Left kidney (tissue), 1 donor: ENCODE measurements at regions not wholly inside any gene's neighbourhood (a gene's known extent, or its start where the extent isn't known, plus 50 kb on each side); places are given as distances from the start of the nearest gene placed in this dataset.

ENCODE experiments used
- DNase-seq: peaks from one replicate; pipeline ENCODE4 v3.0.0-alpha.2; 2013

DNA sequence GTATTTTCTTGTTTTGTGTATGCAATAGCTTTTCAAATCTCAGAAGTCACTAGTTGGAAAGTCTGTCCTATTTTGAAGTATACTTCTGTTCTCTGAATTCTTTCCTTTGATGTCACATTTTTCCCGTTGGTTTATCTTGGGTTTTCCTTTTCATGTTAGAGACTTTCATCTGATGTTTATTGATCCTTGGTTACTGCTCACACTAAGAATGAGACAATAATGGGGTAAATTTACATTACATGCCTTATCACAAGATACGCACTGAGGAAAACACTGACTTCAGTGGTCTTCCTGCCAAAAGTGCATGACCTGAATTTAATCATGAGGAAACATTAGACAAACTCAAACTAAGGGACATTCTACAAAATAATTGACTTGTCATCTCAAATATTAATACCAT lies 63.5 kb upstream of the C1GALT1 start:
- DNase-seq = no peak

- DNase-seq = no peak
Observed at GRCh38 chr7:7119729-7120128, 62.6 kb upstream of the C1GALT1 start.

- DNase-seq = no peak
Observed at GRCh38 chr7:7122033-7122478, 60.3 kb upstream of the C1GALT1 start.

- no peak for DNase-seq
Observed at GRCh38 chr7:7122701-7123281, 59.6 kb upstream of the C1GALT1 start.

DNA sequence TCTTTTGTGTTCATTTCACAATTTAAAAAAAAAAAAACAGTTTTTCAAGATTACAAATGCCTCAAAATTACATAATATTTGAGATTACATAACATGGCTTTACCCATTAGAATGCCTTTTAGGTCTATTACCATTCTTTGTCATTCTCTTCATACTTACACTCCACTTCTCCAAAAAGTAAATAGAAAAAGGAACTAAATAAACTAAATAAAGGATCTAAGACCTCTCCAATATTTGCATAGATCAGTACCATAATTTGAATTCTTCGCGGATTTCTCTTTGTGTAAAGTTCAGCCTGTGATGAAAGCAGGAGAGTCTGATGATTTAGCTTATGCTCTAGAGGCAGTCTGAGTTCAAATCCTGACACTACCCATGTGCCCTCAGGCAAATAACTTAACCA lies 56.4 kb upstream of the C1GALT1 start:
- no peak for DNase-seq

DNA sequence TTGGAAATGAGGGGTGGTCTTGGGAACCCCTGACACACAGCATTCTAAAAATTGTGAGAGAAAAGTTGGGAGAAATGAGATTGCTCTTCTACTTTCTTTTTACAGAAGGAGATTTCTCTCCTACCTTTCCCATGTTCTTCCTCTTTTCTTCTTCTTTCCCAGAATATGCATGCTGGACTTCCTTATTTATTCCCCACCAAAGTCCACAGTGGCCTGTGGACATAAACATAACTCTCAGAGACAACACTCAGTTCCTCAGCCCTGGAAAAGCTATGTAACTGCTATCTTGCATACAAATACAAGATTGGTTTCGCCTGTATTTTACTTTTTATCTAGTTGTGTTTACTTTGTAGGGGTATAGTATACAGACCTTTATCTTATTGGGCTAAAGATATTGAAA lies 54.6 kb upstream of the C1GALT1 start:
- DNase-seq = no peak

- DNase-seq = no peak
Observed at GRCh38 chr7:7129381-7129780, 53.0 kb upstream of the C1GALT1 start.

DNA sequence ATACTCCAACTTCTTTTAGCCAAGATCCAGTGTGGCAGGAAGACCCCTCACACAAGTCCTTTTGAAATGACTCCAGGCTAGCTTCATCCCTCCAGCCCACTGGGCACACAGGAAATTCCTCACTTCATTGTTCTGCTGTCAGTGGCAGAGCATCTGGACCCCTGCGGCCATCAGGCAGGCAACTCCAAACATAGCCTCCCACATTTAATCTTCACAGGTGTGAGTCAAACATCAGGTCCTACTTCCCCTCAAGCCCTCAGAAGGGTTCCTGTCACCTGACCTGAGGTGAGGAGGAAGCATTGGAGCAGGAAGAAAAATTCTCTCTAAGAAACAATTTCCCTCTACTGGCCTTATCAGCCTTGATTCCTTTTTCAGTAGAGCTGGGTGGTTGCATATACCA lies 51.1 kb upstream of the C1GALT1 start:
- DNase-seq = no peak
